ENCODE measurements at regions not wholly inside any gene's neighbourhood (a gene's known extent, or its start where the extent isn't known, plus 50 kb on each side); places are given as distances from the start of the nearest gene placed in this dataset.

- H3K27ac Mint-ChIP-seq (ENCODE audit: low read depth): no peak overlapping the region
- H3K4me3 Mint-ChIP-seq: no peak overlapping the region
- H3K4me1 Mint-ChIP-seq: no peaks in the 10 kb centered on the region
- ATAC-seq (replicated peaks; ENCODE audit: extremely low read depth, poor library complexity, severe bottlenecking): no peak
- no peaks in the 10 kb centered on the region for H3K27me3 Mint-ChIP-seq
- peaks cover 25% of the 10 kb centered on the region for H3K9me3 Mint-ChIP-seq
- DNase-seq (ENCODE audit: low spot score in 2 of 2): no peak
- no peaks in the 10 kb centered on the region for H3K36me3 Mint-ChIP-seq (ENCODE audit: insufficient read depth)
These were observed 502.3 kb downstream of the AACS start for GRCh38 chr12:125567581-125567980.

- no peaks in the 10 kb centered on the region for H3K27me3 Mint-ChIP-seq
- no peak for ATAC-seq (replicated peaks; ENCODE audit: extremely low read depth, poor library complexity, severe bottlenecking)
- no peak overlapping the region for H3K27ac Mint-ChIP-seq (ENCODE audit: low read depth)
- H3K4me3 Mint-ChIP-seq: no peak overlapping the region
- H3K4me1 Mint-ChIP-seq: no peaks in the 10 kb centered on the region
- peaks cover 22% of the 10 kb centered on the region for H3K9me3 Mint-ChIP-seq
- DNase-seq (ENCODE audit: low spot score in 2 of 2): no peak
- H3K36me3 Mint-ChIP-seq (ENCODE audit: insufficient read depth): no peaks in the 10 kb centered on the region
These were observed 503.1 kb downstream of the AACS start for GRCh38 chr12:125568306-125568705.

- ATAC-seq (replicated peaks; ENCODE audit: extremely low read depth, poor library complexity, severe bottlenecking): no peak
- no peak for DNase-seq (ENCODE audit: low spot score in 2 of 2)
- peaks cover 10% of the 10 kb centered on the region for H3K9me3 Mint-ChIP-seq
- no peak overlapping the region for H3K4me3 Mint-ChIP-seq
- H3K36me3 Mint-ChIP-seq (ENCODE audit: insufficient read depth): no peaks in the 10 kb centered on the region
- H3K27me3 Mint-ChIP-seq: no peaks in the 10 kb centered on the region
- H3K27ac Mint-ChIP-seq (ENCODE audit: low read depth): no peak overlapping the region
- H3K4me1 Mint-ChIP-seq: no peaks in the 10 kb centered on the region
These were observed 508.0 kb downstream of the AACS start for GRCh38 chr12:125573271-125573670.

GRCh38 chr12:125577334-125577733 lies 512.1 kb downstream of the AACS start:
- Mint-ChIP-seq H3K4me1 (no peaks in the 10 kb centered on the region), H3K27ac (ENCODE audit: low read depth) (no peak overlapping the region), H3K36me3 (ENCODE audit: insufficient read depth) (no peaks in the 10 kb centered on the region), H3K9me3 (peaks cover 14% of the 10 kb centered on the region), H3K27me3 (no peaks in the 10 kb centered on the region), H3K4me3 (no peak overlapping the region)
- no peak for DNase-seq (ENCODE audit: low spot score in 2 of 2)
- no peak for ATAC-seq (replicated peaks; ENCODE audit: extremely low read depth, poor library complexity, severe bottlenecking)

- no peaks in the 10 kb centered on the region for H3K36me3 Mint-ChIP-seq (ENCODE audit: insufficient read depth)
- peaks cover 14% of the 10 kb centered on the region for H3K9me3 Mint-ChIP-seq
- H3K27me3 Mint-ChIP-seq: no peaks in the 10 kb centered on the region
- DNase-seq (ENCODE audit: low spot score in 2 of 2) (no peak), ATAC-seq (replicated peaks; ENCODE audit: extremely low read depth, poor library complexity, severe bottlenecking) (no peak)
- no peak overlapping the region for H3K27ac Mint-ChIP-seq (ENCODE audit: low read depth)
- no peak overlapping the region for H3K4me3 Mint-ChIP-seq
- no peaks in the 10 kb centered on the region for H3K4me1 Mint-ChIP-seq
These were observed 514.7 kb downstream of the AACS start for GRCh38 chr12:125579916-125580315.

- H3K4me3 Mint-ChIP-seq: no peak overlapping the region
- no peak for DNase-seq (ENCODE audit: low spot score in 2 of 2)
- H3K27ac Mint-ChIP-seq (ENCODE audit: low read depth): no peak overlapping the region
- H3K9me3 Mint-ChIP-seq: peaks cover 14% of the 10 kb centered on the region
- H3K36me3 Mint-ChIP-seq (ENCODE audit: insufficient read depth): no peaks in the 10 kb centered on the region
- no peaks in the 10 kb centered on the region for H3K4me1 Mint-ChIP-seq
- H3K27me3 Mint-ChIP-seq: no peaks in the 10 kb centered on the region
- ATAC-seq (replicated peaks; ENCODE audit: extremely low read depth, poor library complexity, severe bottlenecking): no peak
These were observed 517.8 kb downstream of the AACS start for GRCh38 chr12:125583071-125583470.

- no peak overlapping the region for H3K4me3 Mint-ChIP-seq
- DNase-seq (ENCODE audit: low spot score in 2 of 2): no peak
- no peak for ATAC-seq (replicated peaks; ENCODE audit: extremely low read depth, poor library complexity, severe bottlenecking)
- peaks cover 5% of the 10 kb centered on the region for H3K9me3 Mint-ChIP-seq
- no peak overlapping the region for H3K27ac Mint-ChIP-seq (ENCODE audit: low read depth)
- H3K36me3 Mint-ChIP-seq (ENCODE audit: insufficient read depth): no peaks in the 10 kb centered on the region
- no peaks in the 10 kb centered on the region for H3K27me3 Mint-ChIP-seq
- H3K4me1 Mint-ChIP-seq: no peaks in the 10 kb centered on the region
These were observed 521.2 kb downstream of the AACS start for GRCh38 chr12:125586441-125586840.

GRCh38 chr12:125593269-125593668 lies 528.0 kb downstream of the AACS start:
- ATAC-seq (replicated peaks; ENCODE audit: extremely low read depth, poor library complexity, severe bottlenecking): no peak
- H3K4me3 Mint-ChIP-seq: no peak overlapping the region
- H3K27ac Mint-ChIP-seq (ENCODE audit: low read depth): no peak overlapping the region
- H3K36me3 Mint-ChIP-seq (ENCODE audit: insufficient read depth): no peaks in the 10 kb centered on the region
- H3K4me1 Mint-ChIP-seq: no peaks in the 10 kb centered on the region
- H3K9me3 Mint-ChIP-seq: peaks cover 6% of the 10 kb centered on the region
- no peaks in the 10 kb centered on the region for H3K27me3 Mint-ChIP-seq
- no peak for DNase-seq (ENCODE audit: low spot score in 2 of 2)

- Mint-ChIP-seq H3K27me3 (no peaks in the 10 kb centered on the region), H3K27ac (ENCODE audit: low read depth) (no peak overlapping the region), H3K9me3 (peaks cover 12% of the 10 kb centered on the region), H3K4me3 (no peak overlapping the region), H3K36me3 (ENCODE audit: insufficient read depth) (no peaks in the 10 kb centered on the region), H3K4me1 (no peaks in the 10 kb centered on the region)
- DNase-seq (ENCODE audit: low spot score in 2 of 2): no peak
- ATAC-seq (replicated peaks; ENCODE audit: extremely low read depth, poor library complexity, severe bottlenecking): no peak
These were observed 539.7 kb downstream of the AACS start for GRCh38 chr12:125604976-125605375.

- H3K36me3 Mint-ChIP-seq (ENCODE audit: insufficient read depth): no peaks in the 10 kb centered on the region
- ATAC-seq (replicated peaks; ENCODE audit: extremely low read depth, poor library complexity, severe bottlenecking): no peak
- no peaks in the 10 kb centered on the region for H3K27me3 Mint-ChIP-seq
- no peak overlapping the region for H3K27ac Mint-ChIP-seq (ENCODE audit: low read depth)
- peaks cover 9% of the 10 kb centered on the region for H3K9me3 Mint-ChIP-seq
- no peak for DNase-seq (ENCODE audit: low spot score in 2 of 2)
- no peaks in the 10 kb centered on the region for H3K4me1 Mint-ChIP-seq
- no peak overlapping the region for H3K4me3 Mint-ChIP-seq
These were observed 541.1 kb downstream of the AACS start for GRCh38 chr12:125606312-125606711.

- Mint-ChIP-seq H3K36me3 (ENCODE audit: insufficient read depth) (no peaks in the 10 kb centered on the region), H3K27ac (ENCODE audit: low read depth) (no peak overlapping the region), H3K9me3 (peaks cover 7% of the 10 kb centered on the region), H3K4me3 (no peak overlapping the region), H3K4me1 (no peaks in the 10 kb centered on the region), H3K27me3 (no peaks in the 10 kb centered on the region)
- DNase-seq (ENCODE audit: low spot score in 2 of 2) (no peak), ATAC-seq (replicated peaks; ENCODE audit: extremely low read depth, poor library complexity, severe bottlenecking) (no peak)
These were observed 545.1 kb downstream of the AACS start for GRCh38 chr12:125610292-125610691.

- Mint-ChIP-seq H3K27ac (ENCODE audit: low read depth) (no peak overlapping the region), H3K27me3 (no peaks in the 10 kb centered on the region), H3K9me3 (peaks cover under 1% of the 10 kb centered on the region), H3K4me1 (no peaks in the 10 kb centered on the region), H3K36me3 (ENCODE audit: insufficient read depth) (no peaks in the 10 kb centered on the region), H3K4me3 (no peak overlapping the region)
- ATAC-seq (replicated peaks; ENCODE audit: extremely low read depth, poor library complexity, severe bottlenecking) (no peak), DNase-seq (ENCODE audit: low spot score in 2 of 2) (no peak)
These were observed 545.7 kb downstream of the AACS start for GRCh38 chr12:125610971-125611370.

GRCh38 chr12:125614058-125614457 lies 548.8 kb downstream of the AACS start:
- no peak for ATAC-seq (replicated peaks; ENCODE audit: extremely low read depth, poor library complexity, severe bottlenecking)
- no peaks in the 10 kb centered on the region for H3K27me3 Mint-ChIP-seq
- H3K4me3 Mint-ChIP-seq: no peak overlapping the region
- H3K36me3 Mint-ChIP-seq (ENCODE audit: insufficient read depth): no peaks in the 10 kb centered on the region
- H3K9me3 Mint-ChIP-seq: no peaks in the 10 kb centered on the region
- no peak for DNase-seq (ENCODE audit: low spot score in 2 of 2)
- H3K27ac Mint-ChIP-seq (ENCODE audit: low read depth): no peak overlapping the region
- no peaks in the 10 kb centered on the region for H3K4me1 Mint-ChIP-seq

- H3K4me3 Mint-ChIP-seq: no peak overlapping the region
- H3K27ac Mint-ChIP-seq (ENCODE audit: low read depth): no peak overlapping the region
- no peaks in the 10 kb centered on the region for H3K4me1 Mint-ChIP-seq
- H3K36me3 Mint-ChIP-seq (ENCODE audit: insufficient read depth): no peaks in the 10 kb centered on the region
- no peaks in the 10 kb centered on the region for H3K27me3 Mint-ChIP-seq
- H3K9me3 Mint-ChIP-seq: peaks cover 7% of the 10 kb centered on the region
- ATAC-seq (replicated peaks; ENCODE audit: extremely low read depth, poor library complexity, severe bottlenecking): no peak
- no peak for DNase-seq (ENCODE audit: low spot score in 2 of 2)
These were observed 554.5 kb downstream of the AACS start for GRCh38 chr12:125619723-125620122.
